Activated naive CD4-positive, alpha-beta T cell treated with anti-CD3 and anti-CD28 coated beads for 36 hours (primary cell): ENCODE measurements at regions not wholly inside any gene's neighbourhood (a gene's known extent, or its start where the extent isn't known, plus 50 kb on each side); places are given as distances from the start of the nearest gene placed in this dataset.

Experiments used
- CTCF ChIA-PET: fragments of 350-600 bp; sonication (Branson Sonifier 250); formaldehyde crosslinking; loops from one replicate; lab custom pipeline; 2021; ENCODE audit warnings: antibody characterized with exemption; lab: Charles Lee
- DNase-seq: peaks from one replicate; pipeline ENCODE4 v3.0.0-alpha.2; 2020
- H3K27ac Mint-ChIP-seq: one replicate; pipeline ENCODE4 v1.8.0; 2021; ENCODE audit warnings: mild to moderate bottlenecking, mixed read lengths
- H3K27me3 Mint-ChIP-seq: one replicate; pipeline ENCODE4 v1.8.0; 2021; ENCODE audit warnings: low read depth, mixed read lengths
- H3K36me3 Mint-ChIP-seq: one replicate; pipeline ENCODE4 v1.8.0; 2021; ENCODE audit warnings: low read depth, mixed read lengths
- H3K4me1 Mint-ChIP-seq: one replicate; pipeline ENCODE4 v1.8.0; 2021; ENCODE audit warnings: low read depth, mixed read lengths
- H3K4me3 Mint-ChIP-seq: one replicate; pipeline ENCODE4 v1.8.0; 2021; ENCODE audit warnings: mild to moderate bottlenecking, moderate library complexity, mixed read lengths
- H3K9me3 Mint-ChIP-seq: one replicate; pipeline ENCODE4 v1.8.0; 2021; ENCODE audit warnings: mixed read lengths
- intact Hi-C: fragments of 100-400 bp; cut with micrococcal nuclease; formaldehyde crosslinking; loops from one replicate; pipeline ENCODE4 v1.15.1; 2023

- Mint-ChIP-seq H3K4me1 (peaks cover 10% of the 10 kb centered on the region), H3K4me3 (no peak overlapping the region), H3K9me3 (no peaks in the 10 kb centered on the region), H3K27ac (no peak overlapping the region), H3K36me3 (no peaks in the 10 kb centered on the region), H3K27me3 (peaks cover 40% of the 10 kb centered on the region)
- no peak for DNase-seq
- intact Hi-C loops, result no loop called here
- CTCF ChIA-PET, result interaction anchor here (1.9 kb wide), 1 partner anchor 18 kb away, joined by 11 read pairs; no protein-coding TSS in a partner anchor
These were observed 61.6 kb upstream of the LAPTM5 start for GRCh38 chr1:30819244-30819571.

- Mint-ChIP-seq H3K27ac (no peak overlapping the region), H3K36me3 (no peaks in the 10 kb centered on the region), H3K4me3 (no peak overlapping the region), H3K27me3 (peaks cover 35% of the 10 kb centered on the region), H3K4me1 (peaks cover 5% of the 10 kb centered on the region), H3K9me3 (no peaks in the 10 kb centered on the region)
- intact Hi-C loops, result no loop called here
- CTCF ChIA-PET, result interaction anchor here (1.9 kb wide), 1 partner anchor 17 kb away, joined by 11 read pairs; no protein-coding TSS in a partner anchor
- no peak for DNase-seq
These were observed 61.1 kb upstream of the LAPTM5 start for GRCh38 chr1:30818568-30819243.

- intact Hi-C loops, result no loop called here
- H3K4me1 Mint-ChIP-seq, result no peaks in the 10 kb centered on the region
- no peak for DNase-seq
- no peak overlapping the region for H3K4me3 Mint-ChIP-seq
- peaks cover 28% of the 10 kb centered on the region for H3K27me3 Mint-ChIP-seq
- CTCF ChIA-PET, result interaction anchor here (1.7 kb wide), 1 partner anchor 16 kb away, joined by 9 read pairs; no protein-coding TSS in a partner anchor
- H3K36me3 Mint-ChIP-seq, result no peaks in the 10 kb centered on the region
- H3K9me3 Mint-ChIP-seq, result no peaks in the 10 kb centered on the region
- H3K27ac Mint-ChIP-seq, result no peak overlapping the region
These were observed 60.0 kb upstream of the LAPTM5 start for GRCh38 chr1:30817548-30817947.

GRCh38 chr1:30817077-30817438 lies 59.5 kb upstream of the LAPTM5 start:
- no peak for DNase-seq
- Mint-ChIP-seq H3K9me3 (no peaks in the 10 kb centered on the region), H3K36me3 (no peaks in the 10 kb centered on the region), H3K27me3 (peaks cover 27% of the 10 kb centered on the region), H3K4me1 (no peaks in the 10 kb centered on the region), H3K27ac (no peak overlapping the region), H3K4me3 (no peak overlapping the region)
- CTCF ChIA-PET, result interaction anchor here (1.5 to 1.7 kb wide), 2 partner anchors 15 to 97 kb away, joined by 5 to 9 read pairs; no protein-coding TSS in a partner anchor
- intact Hi-C loops, result no loop called here

- CTCF ChIA-PET, result interaction anchor here (0.6 to 1.7 kb wide), 3 partner anchors 15 to 1583 kb away, joined by 3 to 9 read pairs (median 5); no protein-coding TSS in a partner anchor
- Mint-ChIP-seq H3K4me3 (no peak overlapping the region), H3K9me3 (no peaks in the 10 kb centered on the region), H3K4me1 (no peaks in the 10 kb centered on the region), H3K27ac (no peak overlapping the region), H3K27me3 (peaks cover 26% of the 10 kb centered on the region), H3K36me3 (no peaks in the 10 kb centered on the region)
- intact Hi-C loops, result no loop called here
- no peak for DNase-seq
These were observed 58.9 kb upstream of the LAPTM5 start for GRCh38 chr1:30816211-30817076.

- no peak for DNase-seq
- no peak overlapping the region for H3K4me3 Mint-ChIP-seq
- no peak overlapping the region for H3K27ac Mint-ChIP-seq
- H3K4me1 Mint-ChIP-seq, result no peaks in the 10 kb centered on the region
- H3K36me3 Mint-ChIP-seq, result no peaks in the 10 kb centered on the region
- H3K27me3 Mint-ChIP-seq, result peaks cover 26% of the 10 kb centered on the region
- intact Hi-C loops, result no loop called here
- CTCF ChIA-PET, result interaction anchor here (1.5 kb wide), 1 partner anchor 99 kb away, joined by 5 read pairs; no protein-coding TSS in a partner anchor
- no peaks in the 10 kb centered on the region for H3K9me3 Mint-ChIP-seq
These were observed 58.0 kb upstream of the LAPTM5 start for GRCh38 chr1:30815556-30815955.

GRCh38 chr1:30814292-30814691 lies 56.7 kb upstream of the LAPTM5 start:
- CTCF ChIA-PET, result interaction anchor here (0.6 kb wide), 1 partner anchor 12 kb away, joined by 5 read pairs; no protein-coding TSS in a partner anchor
- H3K27me3 Mint-ChIP-seq, result peaks cover 21% of the 10 kb centered on the region
- no peaks in the 10 kb centered on the region for H3K4me1 Mint-ChIP-seq
- H3K27ac Mint-ChIP-seq, result no peak overlapping the region
- intact Hi-C loops, result no loop called here
- no peaks in the 10 kb centered on the region for H3K36me3 Mint-ChIP-seq
- no peak overlapping the region for H3K4me3 Mint-ChIP-seq
- DNase-seq, result no peak
- H3K9me3 Mint-ChIP-seq, result no peaks in the 10 kb centered on the region

GRCh38 chr1:30812076-30812475 lies 54.5 kb upstream of the LAPTM5 start:
- H3K27ac Mint-ChIP-seq, result no peak overlapping the region
- CTCF ChIA-PET, result interaction anchor here (1.2 to 1.4 kb wide), 2 partner anchors 10 to 30 kb away, joined by 4 read pairs; no protein-coding TSS in a partner anchor
- no peak overlapping the region for H3K4me3 Mint-ChIP-seq
- DNase-seq, result no peak
- H3K9me3 Mint-ChIP-seq, result no peaks in the 10 kb centered on the region
- no peaks in the 10 kb centered on the region for H3K36me3 Mint-ChIP-seq
- intact Hi-C loops, result no loop called here
- H3K27me3 Mint-ChIP-seq, result peaks cover 24% of the 10 kb centered on the region
- no peaks in the 10 kb centered on the region for H3K4me1 Mint-ChIP-seq

- peaks cover 24% of the 10 kb centered on the region for H3K27me3 Mint-ChIP-seq
- CTCF ChIA-PET, result interaction anchor here (1.6 kb wide), 1 partner anchor 9 kb away, joined by 7 read pairs; no protein-coding TSS in a partner anchor
- H3K36me3 Mint-ChIP-seq, result no peaks in the 10 kb centered on the region
- DNase-seq, result no peak
- no peak overlapping the region for H3K27ac Mint-ChIP-seq
- H3K9me3 Mint-ChIP-seq, result no peaks in the 10 kb centered on the region
- intact Hi-C loops, result no loop called here
- H3K4me1 Mint-ChIP-seq, result no peaks in the 10 kb centered on the region
- H3K4me3 Mint-ChIP-seq, result no peak overlapping the region
These were observed 53.6 kb upstream of the LAPTM5 start for GRCh38 chr1:30811187-30811586.

GRCh38 chr1:30810416-30811080 lies 53.0 kb upstream of the LAPTM5 start:
- Mint-ChIP-seq H3K36me3 (no peaks in the 10 kb centered on the region), H3K9me3 (no peaks in the 10 kb centered on the region), H3K27me3 (peaks cover 30% of the 10 kb centered on the region), H3K4me1 (no peaks in the 10 kb centered on the region), H3K4me3 (no peak overlapping the region), H3K27ac (no peak overlapping the region)
- CTCF ChIA-PET, result interaction anchor here (1.6 kb wide), 1 partner anchor 9 kb away, joined by 7 read pairs; no protein-coding TSS in a partner anchor
- no peak for DNase-seq
- intact Hi-C loops, result no loop called here

- Mint-ChIP-seq H3K4me1 (no peaks in the 10 kb centered on the region), H3K4me3 (no peak overlapping the region), H3K9me3 (no peaks in the 10 kb centered on the region), H3K36me3 (no peaks in the 10 kb centered on the region), H3K27ac (no peak overlapping the region), H3K27me3 (peaks cover 38% of the 10 kb centered on the region)
- no peak for DNase-seq
- CTCF ChIA-PET, result interaction anchor here (1.6 kb wide), 1 partner anchor 8 kb away, joined by 7 read pairs; no protein-coding TSS in a partner anchor
- intact Hi-C loops, result loop anchor here (1.0 kb wide), 1 partner anchor 8 kb away; no protein-coding TSS in a partner anchor
These were observed 52.1 kb upstream of the LAPTM5 start for GRCh38 chr1:30809514-30810263.
